Mucosa of rectum (tissue), 2 donors: ENCODE measurements at regions not wholly inside any gene's neighbourhood (a gene's known extent, or its start where the extent isn't known, plus 50 kb on each side); places are given as distances from the start of the nearest gene placed in this dataset.
"Not testable (repeated sequence)": the region's sequence is repeated elsewhere in the genome, so short reads cannot be mapped to it uniquely, and the experiment has no call there.

Experiments
- H3K27ac ChIP-seq, 2 donors: one replicate each; pipeline ENCODE4 v1.7.0; 2013; ENCODE audit warnings: inconsistent platforms in 2 of 2, low read depth in 2 of 2, low read length in 2 of 2
- H3K27me3 ChIP-seq, 2 donors: one replicate each; pipeline ENCODE4 v1.7.0; 2013; ENCODE audit warnings: low read length in 2 of 2; ENCODE audit not compliant: control insufficient read depth in 2 of 2, insufficient read depth in 2 of 2
- H3K36me3 ChIP-seq, 2 donors: one replicate each; pipeline ENCODE4 v1.7.0; 2013; ENCODE audit warnings: low read length in 2 of 2; ENCODE audit not compliant: control insufficient read depth in 2 of 2, insufficient read depth in 2 of 2
- H3K4me1 ChIP-seq, 2 donors: one replicate each; pipeline ENCODE4 v1.7.0; 2013; ENCODE audit warnings: low read length in 2 of 2, mild to moderate bottlenecking in 1 of 2; ENCODE audit not compliant: control insufficient read depth in 2 of 2, insufficient read depth in 2 of 2
- H3K4me3 ChIP-seq, 2 donors: one replicate each; pipeline ENCODE4 v1.7.0; 2013; ENCODE audit warnings: low read length in 2 of 2
- H3K9ac ChIP-seq, 2 donors: one replicate each; pipeline ENCODE4 v1.7.0; 2013; ENCODE audit warnings: low read length in 2 of 2, low read depth in 1 of 2, mild to moderate bottlenecking in 1 of 2
- H3K9me3 ChIP-seq, 2 donors: one replicate each; pipeline ENCODE4 v1.7.0; 2013; ENCODE audit warnings: low read length in 2 of 2; ENCODE audit not compliant: control insufficient read depth in 2 of 2
- donor health status: healthy.
- donor health status: Normal muscosa, but diverticular disease.

GRCh38 chr6:92270365-92270764 lies 1149.0 kb downstream of the EPHA7 start:
- Histone ChIP-seq H3K4me3 (no peak overlapping the region), H3K9me3 (no peaks in the 10 kb centered on the region), H3K36me3 (no peaks in the 10 kb centered on the region), H3K27ac (no peak overlapping the region), H3K4me1 (no peaks in the 10 kb centered on the region), H3K9ac (no peak overlapping the region), H3K27me3 (no peaks in the 10 kb centered on the region)

DNA sequence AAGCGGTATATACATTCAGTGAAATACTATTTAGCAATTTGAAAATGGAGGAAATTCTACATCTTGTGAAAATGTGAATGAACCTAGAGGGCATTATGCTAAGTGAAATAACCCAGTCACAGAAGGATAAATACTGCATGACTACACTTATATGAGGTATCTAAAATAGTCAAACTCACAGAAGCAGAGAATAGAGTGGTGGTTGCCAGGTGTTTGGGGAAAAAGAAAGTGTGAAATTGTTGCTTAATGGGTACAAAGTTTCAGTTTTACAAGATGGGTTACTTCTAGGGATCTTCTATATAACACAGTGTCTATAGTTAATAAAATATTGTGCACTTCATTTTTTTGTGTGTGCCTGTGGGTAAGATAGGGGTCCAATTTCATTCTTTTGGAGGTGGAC lies 1152.0 kb downstream of the EPHA7 start:
- Histone ChIP-seq H3K36me3 (no peaks in the 10 kb centered on the region), H3K9me3 (no peaks in the 10 kb centered on the region), H3K4me1 (no peaks in the 10 kb centered on the region), H3K9ac (no peak overlapping the region), H3K27me3 (no peaks in the 10 kb centered on the region), H3K27ac (no peak overlapping the region), H3K4me3 (no peak overlapping the region)

GRCh38 chr6:92263864-92264263 lies 1155.5 kb downstream of the EPHA7 start:
- H3K9me3 ChIP-seq, result no peaks in the 10 kb centered on the region
- H3K36me3 ChIP-seq, result no peaks in the 10 kb centered on the region
- H3K9ac ChIP-seq, result no peak overlapping the region
- no peak overlapping the region for H3K27ac ChIP-seq
- H3K4me3 ChIP-seq, result no peak overlapping the region
- H3K4me1 ChIP-seq, result no peaks in the 10 kb centered on the region
- no peaks in the 10 kb centered on the region for H3K27me3 ChIP-seq

- no peaks in the 10 kb centered on the region for H3K27me3 ChIP-seq
- H3K4me3 ChIP-seq, result no peak overlapping the region
- no peaks in the 10 kb centered on the region for H3K4me1 ChIP-seq
- H3K27ac ChIP-seq, result no peak overlapping the region
- no peaks in the 10 kb centered on the region for H3K9me3 ChIP-seq
- no peaks in the 10 kb centered on the region for H3K36me3 ChIP-seq
- no peak overlapping the region for H3K9ac ChIP-seq
Observed at GRCh38 chr6:92259171-92259570, 1160.2 kb downstream of the EPHA7 start.

DNA sequence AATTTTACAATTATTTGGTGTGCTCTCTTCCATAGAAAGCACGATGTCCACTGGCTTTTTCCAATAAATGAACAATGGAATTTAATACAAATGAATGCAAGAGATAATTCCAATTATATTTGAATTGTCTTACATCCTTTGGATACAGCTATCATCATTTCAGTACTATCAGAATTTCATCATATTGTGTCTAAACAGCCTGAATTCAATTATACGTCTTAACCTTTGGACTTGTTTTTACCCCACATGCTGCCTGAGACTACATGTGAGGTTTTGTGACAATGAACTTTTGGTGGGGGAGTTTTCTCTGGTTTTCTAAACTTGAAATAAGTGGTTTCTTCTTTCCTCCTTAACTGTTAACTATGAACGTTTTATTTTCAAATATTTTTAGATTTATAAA lies 1176.0 kb downstream of the EPHA7 start:
- no peak overlapping the region for H3K9ac ChIP-seq
- H3K27ac ChIP-seq, result no peak overlapping the region
- H3K27me3 ChIP-seq, result no peaks in the 10 kb centered on the region
- H3K36me3 ChIP-seq, result no peaks in the 10 kb centered on the region
- peaks cover 0 to 2% of the 10 kb centered on the region in 2 donors for H3K9me3 ChIP-seq
- no peaks in the 10 kb centered on the region for H3K4me1 ChIP-seq
- no peak overlapping the region for H3K4me3 ChIP-seq

DNA sequence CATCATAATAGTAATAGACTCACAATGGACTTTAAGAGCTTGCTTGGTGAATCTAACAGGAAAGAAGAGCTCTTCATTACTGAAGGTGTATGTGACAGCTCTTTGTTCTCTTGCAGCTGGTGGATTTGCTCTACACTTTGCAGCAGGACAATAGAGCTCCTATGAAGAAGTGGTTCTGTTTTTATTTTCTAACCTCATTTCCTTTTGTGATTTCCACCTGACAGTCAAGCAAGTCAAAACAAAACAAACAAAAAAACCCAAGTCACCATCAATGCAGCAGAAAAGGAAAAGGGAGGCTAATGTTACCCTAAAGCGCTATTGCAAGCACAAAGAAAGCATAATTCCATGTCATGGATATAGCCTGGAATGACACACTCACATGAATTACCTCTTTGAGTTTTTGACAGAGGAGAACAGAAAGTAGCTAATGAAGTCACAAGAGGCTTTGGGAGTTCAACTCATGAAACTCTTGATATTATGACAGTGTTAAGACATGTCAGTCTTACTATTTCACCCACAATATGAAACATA lies 1188.1 kb downstream of the EPHA7 start:
- H3K9ac ChIP-seq, result no peak overlapping the region
- H3K4me3 ChIP-seq, result no peak overlapping the region
- H3K4me1 ChIP-seq, result no peaks in the 10 kb centered on the region
- H3K9me3 ChIP-seq, result no peaks in the 10 kb centered on the region
- H3K36me3 ChIP-seq, result no peaks in the 10 kb centered on the region
- H3K27me3 ChIP-seq, result no peaks in the 10 kb centered on the region
- H3K27ac ChIP-seq, result no peak overlapping the region

GRCh38 chr6:92219987-92220386 lies 1199.4 kb downstream of the EPHA7 start:
- not testable (repeated sequence) for H3K27me3 ChIP-seq

GRCh38 chr6:92216717-92217116 lies 1202.6 kb downstream of the EPHA7 start:
- Histone ChIP-seq H3K4me3 (no peak overlapping the region), H3K9ac (no peak overlapping the region), H3K36me3 (no peaks in the 10 kb centered on the region), H3K4me1 (no peaks in the 10 kb centered on the region), H3K27ac (no peak overlapping the region), H3K27me3 (no peaks in the 10 kb centered on the region), H3K9me3 (no peaks in the 10 kb centered on the region)

More at GRCh38 chr6:92219987-92220386, 1199.4 kb downstream of the EPHA7 start:
- not testable (repeated sequence) for H3K9me3 ChIP-seq, H3K4me3 ChIP-seq, H3K9ac ChIP-seq, H3K4me1 ChIP-seq, H3K27ac ChIP-seq, H3K36me3 ChIP-seq

DNA sequence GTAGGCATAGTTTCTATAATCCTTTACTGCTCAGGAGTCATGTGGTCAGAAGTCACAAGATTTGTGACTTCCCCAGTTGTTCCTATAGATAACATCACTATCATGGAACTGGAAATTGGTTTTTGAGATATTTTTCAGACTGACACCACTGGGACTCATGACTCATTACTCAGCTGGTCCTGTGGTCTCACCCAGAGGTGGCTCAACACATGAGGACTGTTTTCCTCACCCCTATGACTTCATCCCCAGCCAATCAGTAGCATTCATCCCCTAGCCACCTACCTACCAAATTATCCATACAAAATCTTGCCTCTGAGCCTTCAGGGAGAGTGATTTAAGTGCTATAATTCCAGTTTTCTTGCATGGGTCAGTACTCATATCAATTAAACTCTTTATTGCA lies 1217.7 kb downstream of the EPHA7 start:
- no peak overlapping the region for H3K9ac ChIP-seq
- no peaks in the 10 kb centered on the region for H3K4me1 ChIP-seq
- H3K9me3 ChIP-seq, result no peaks in the 10 kb centered on the region
- no peak overlapping the region for H3K27ac ChIP-seq
- no peak overlapping the region for H3K4me3 ChIP-seq
- no peaks in the 10 kb centered on the region for H3K36me3 ChIP-seq
- H3K27me3 ChIP-seq, result no peaks in the 10 kb centered on the region

DNA sequence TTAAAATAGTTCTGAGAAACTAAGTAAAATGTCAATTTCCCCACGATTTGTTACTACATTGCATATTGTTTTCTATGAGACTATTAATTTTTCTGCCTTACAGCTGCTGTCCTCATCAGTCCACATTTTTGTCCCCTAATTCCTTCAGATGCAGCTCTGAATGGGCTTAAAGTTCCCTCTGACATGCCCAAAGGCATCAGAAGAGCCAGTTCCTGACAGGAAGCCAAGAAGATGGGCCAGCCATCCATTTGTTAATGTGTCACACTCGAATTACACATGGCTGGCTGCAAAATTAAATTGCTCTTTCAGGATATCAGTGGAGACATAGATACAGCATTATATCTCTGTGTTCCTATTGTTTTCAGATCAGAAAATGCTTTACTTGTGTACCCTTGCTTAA lies 1223.0 kb downstream of the EPHA7 start:
- Histone ChIP-seq H3K4me3 (no peak overlapping the region), H3K27ac (no peak overlapping the region), H3K27me3 (no peaks in the 10 kb centered on the region)

GRCh38 chr6:92195796-92196195 lies 1223.6 kb downstream of the EPHA7 start:
- Histone ChIP-seq H3K4me3 (no peak overlapping the region), H3K36me3 (no peaks in the 10 kb centered on the region), H3K9ac (no peak overlapping the region), H3K27me3 (no peaks in the 10 kb centered on the region), H3K27ac (no peak overlapping the region), H3K4me1 (no peaks in the 10 kb centered on the region), H3K9me3 (no peaks in the 10 kb centered on the region)

More for the DNA sequence above, 1223.0 kb downstream of the EPHA7 start:
- Histone ChIP-seq H3K36me3 (no peaks in the 10 kb centered on the region), H3K4me1 (no peaks in the 10 kb centered on the region), H3K9ac (no peak overlapping the region), H3K9me3 (no peaks in the 10 kb centered on the region)
